NCI-H748 treated with DMSO at 0.1 percent for 48 hours (cell line): ENCODE measurements at regions not wholly inside any gene's neighbourhood (a gene's known extent, or its start where the extent isn't known, plus 50 kb on each side); places are given as distances from the start of the nearest gene placed in this dataset.
"Not testable (repeated sequence)": the region's sequence is repeated elsewhere in the genome, so short reads cannot be mapped to it uniquely, and the experiment has no call there.

Experiments
- DNase-seq: peaks from one replicate; lab custom pipeline; 2025; lab: John Stamatoyannopoulos, UW

- no peak for DNase-seq
Observed at GRCh38 chr6:6946206-6947155, 161.3 kb upstream of the RREB1 start.

DNA sequence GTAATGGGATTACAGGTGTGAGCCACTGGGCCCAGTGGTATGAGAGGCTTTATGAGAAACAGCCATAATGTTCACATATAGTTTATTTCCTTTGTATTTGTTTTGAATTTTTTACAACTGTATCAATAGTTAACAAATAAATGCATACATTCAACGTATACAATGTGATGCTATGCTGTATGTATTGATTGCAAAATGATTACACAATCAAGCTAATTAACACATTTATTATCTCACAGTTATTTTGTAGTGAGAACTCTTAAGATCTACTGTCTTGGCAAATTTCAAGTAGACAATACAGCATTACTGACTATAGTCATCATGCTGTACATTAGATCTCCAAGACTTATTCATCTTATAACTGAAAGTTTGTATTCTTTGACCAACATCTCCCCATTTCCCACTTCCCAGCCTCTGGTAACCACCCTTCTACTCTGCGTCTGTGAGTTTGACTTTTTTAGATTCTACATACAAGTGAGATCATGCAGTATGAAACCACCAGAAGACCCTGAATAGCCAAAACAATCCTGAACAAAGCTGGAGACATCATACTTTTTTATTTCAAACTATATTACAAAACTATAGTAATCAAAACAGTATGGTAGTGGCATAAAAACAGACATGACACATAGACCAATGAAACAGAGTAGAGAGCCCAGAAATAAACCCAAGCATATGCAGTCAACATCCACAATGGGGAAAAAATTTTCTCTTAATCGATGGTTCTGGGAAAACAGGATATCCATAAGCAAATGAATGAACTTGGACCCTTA is 157.2 kb upstream of the RREB1 start:
- no peak for DNase-seq

DNA sequence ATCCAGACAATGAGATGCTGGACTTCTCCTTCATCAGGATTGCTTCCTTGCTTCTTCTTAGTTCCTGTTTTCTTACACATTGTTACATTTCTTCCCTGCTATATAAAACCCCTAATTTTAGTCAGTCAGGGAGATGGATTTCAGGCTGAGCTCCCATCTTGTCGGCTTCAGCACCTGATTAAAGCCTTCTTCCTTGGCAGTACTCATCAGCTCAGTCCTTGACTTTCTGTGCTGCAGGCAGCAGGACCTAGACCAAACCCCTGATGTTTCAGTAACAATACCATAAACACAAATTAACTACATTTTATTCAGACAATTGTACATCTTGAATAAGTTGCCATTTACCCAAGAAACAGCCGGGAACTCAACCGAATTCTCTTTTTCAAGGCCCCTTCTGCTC is 156.4 kb upstream of the RREB1 start:
- DNase-seq: no peak

- no peak for DNase-seq
Observed at GRCh38 chr6:6952484-6952883, 155.3 kb upstream of the RREB1 start.

GRCh38 chr6:6952927-6953326 is 154.8 kb upstream of the RREB1 start:
- not testable (repeated sequence) for DNase-seq

DNA sequence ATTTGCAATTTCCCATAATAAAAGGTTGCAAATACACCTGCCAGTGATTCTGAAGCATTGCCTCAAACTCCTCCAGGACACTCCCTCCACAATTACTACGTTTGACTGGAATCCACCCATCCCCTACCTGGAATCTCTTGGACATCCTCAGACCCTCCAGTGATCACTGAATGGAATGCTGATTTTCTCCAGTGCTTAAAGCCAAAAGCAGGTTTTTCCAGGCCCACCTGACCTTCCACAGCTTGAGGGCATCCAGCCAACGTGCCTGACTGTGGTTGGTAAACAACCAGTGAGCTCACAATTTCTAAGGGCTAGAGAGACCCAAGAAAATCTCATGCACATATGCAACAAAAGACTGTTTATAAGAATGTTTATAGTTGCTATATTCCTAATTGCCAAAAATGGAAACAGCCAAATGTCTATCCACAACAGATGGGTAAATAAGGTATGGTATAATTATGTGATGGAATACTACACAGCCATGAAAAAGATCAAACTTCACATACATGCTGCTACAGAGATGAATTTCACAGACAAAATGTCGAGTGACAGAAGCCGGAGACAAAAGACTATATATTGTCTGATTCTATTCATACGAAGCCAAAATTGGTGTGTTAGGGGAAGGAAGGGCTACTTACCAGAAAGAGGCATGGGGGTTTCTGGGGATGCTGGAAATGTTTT is 147.1 kb upstream of the RREB1 start:
- DNase-seq: peak; percentile 52

GRCh38 chr6:6962086-6962485 is 145.7 kb upstream of the RREB1 start:
- no peak for DNase-seq

GRCh38 chr6:6962699-6963098 is 145.1 kb upstream of the RREB1 start:
- DNase-seq: no peak

DNA sequence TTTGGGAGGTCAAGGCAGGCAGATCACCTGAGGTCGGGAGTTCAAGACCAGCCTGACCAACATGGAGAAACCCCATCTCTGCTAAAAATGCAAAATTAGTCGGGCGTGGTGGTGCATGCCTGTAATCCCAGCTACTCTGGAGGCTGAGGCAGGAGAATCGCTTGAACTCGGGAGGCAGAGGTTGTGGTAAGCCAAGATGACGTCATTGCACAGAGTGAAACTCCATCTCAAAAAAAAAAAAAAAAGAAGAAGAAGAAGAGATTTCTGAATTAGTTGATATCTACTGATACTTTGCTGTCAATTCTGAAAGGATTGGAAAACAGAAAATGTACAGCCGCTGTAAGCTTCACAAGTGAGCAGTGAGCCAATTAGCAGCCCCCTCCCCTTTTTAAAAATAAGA is 144.4 kb upstream of the RREB1 start:
- not testable (repeated sequence) for DNase-seq

- DNase-seq: no peak
Observed at GRCh38 chr6:6964675-6965074, 143.1 kb upstream of the RREB1 start.

DNA sequence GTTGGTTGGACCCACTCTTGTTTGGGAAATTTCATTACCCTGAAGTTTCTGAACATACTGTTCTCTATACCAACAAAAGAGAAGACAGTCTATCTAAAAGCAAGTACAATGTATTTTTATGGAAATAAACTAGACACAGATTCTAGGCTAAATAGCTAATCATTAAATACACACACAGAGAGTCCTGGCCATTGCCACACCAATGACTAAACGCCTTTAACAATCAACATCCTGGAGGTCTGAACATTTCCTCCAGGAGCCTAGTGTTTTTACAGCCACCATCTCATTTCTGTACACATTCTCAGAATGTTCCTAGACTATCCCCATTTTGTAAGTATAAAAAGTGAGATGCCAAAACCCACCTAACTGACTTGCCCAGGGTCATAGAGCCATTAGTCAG is 141.6 kb upstream of the RREB1 start:
- no peak for DNase-seq

DNA sequence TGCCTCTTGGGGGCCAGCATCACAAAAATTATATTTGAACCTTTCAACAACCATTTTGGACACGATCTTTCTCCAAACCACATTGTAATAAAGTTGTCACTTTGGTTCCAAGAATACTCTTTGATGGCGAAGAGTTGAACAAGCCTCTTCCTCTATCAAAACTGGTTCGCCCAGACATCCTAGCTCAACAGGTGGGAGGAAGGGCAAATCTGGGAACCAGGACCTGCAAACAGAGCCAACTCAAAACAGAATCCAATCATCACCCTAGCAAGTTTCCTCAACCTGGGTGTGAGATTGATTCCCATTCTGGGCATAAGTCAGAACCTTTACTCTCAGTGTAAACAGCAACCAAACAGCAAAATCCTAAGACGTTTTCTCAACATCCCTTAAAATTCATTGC is 141.2 kb upstream of the RREB1 start:
- DNase-seq: no peak

DNA sequence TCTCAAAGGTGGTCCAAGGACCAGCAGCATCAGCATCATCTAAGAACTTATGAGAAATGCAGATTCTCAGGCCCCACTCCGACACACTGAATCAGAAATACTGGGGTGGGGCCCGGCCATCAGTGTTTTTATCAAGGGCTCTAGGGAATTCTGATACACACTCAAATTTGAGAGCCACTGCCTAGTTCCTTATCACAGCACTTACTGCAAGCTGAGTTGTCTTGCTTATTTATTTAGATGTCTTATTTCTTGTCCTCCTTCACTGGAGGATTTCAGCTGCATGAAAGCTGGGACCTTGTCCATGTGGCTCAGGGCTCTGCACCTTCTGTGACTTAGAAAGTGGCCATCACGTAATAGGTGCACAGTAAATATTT is 139.4 kb upstream of the RREB1 start:
- DNase-seq: no peak

- DNase-seq: no peak
Observed at GRCh38 chr6:6968731-6969552, 138.8 kb upstream of the RREB1 start.

DNA sequence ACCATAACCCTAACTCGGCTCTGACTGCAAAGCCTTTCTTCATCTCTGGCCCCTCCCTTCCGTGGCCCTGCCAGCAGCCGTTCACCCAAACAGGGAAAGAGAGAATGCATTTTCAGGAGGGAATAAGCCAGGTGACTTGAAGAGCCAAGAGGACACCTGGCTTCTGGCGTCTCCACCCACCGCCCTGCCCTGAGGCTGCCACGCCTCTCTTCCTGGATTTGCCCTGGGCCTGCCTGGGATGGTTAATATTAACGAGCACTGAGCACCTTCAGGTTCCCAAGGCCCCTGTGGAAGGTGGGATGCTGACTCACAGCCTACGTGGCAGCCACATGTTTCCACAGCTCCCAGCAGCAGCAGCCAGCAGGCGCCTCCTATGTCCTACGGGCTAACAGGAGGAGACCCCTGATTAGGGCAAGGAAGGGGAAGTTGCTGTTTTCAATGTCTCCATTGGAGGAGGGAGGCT is 138.0 kb upstream of the RREB1 start:
- peak; percentile 19 for DNase-seq

- no peak for DNase-seq
Observed at GRCh38 chr6:6970851-6971250, 136.9 kb upstream of the RREB1 start.

GRCh38 chr6:6971369-6971768 is 136.4 kb upstream of the RREB1 start:
- no peak for DNase-seq

DNA sequence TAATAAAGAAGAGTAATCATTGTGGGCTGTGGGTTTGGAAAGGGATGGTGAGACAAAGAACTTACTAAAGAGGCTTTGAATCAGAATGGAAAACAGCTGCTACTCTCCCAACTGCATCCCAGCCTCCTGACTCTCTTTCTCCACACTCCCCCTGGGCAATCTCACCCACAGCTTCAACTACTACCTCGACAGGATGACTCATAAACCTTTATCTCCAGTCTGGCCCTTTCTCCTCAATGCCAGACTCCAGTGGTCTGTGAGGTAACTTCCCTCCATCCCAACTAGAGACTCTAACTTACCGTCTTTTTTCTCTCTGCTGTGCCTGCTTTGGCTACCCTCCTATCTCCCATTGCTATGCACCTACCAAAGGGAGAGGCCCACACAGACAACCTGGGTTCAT is 135.3 kb upstream of the RREB1 start:
- DNase-seq: no peak

DNA sequence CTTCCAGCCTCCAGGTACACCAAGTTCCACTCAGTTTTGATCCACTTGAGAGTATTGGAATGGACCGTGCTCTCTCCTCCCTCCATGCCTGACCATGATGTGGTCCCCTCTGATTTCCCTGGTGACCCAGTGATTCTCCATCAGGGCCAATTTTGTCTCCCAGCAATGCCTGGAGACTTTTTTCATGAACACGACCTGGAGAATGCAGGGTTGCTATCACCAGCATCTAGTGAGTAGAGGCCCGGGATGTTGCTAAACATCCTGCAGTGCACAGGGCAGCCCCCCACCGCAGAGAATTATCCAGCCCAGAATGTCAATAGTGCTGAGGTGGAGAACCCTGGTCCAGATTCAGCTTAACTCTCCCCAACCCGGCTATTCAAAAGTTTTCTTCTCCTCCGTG is 134.0 kb upstream of the RREB1 start:
- no peak for DNase-seq

GRCh38 chr6:6975459-6976111 is 132.2 kb upstream of the RREB1 start:
- peak; percentile 8 for DNase-seq

DNA sequence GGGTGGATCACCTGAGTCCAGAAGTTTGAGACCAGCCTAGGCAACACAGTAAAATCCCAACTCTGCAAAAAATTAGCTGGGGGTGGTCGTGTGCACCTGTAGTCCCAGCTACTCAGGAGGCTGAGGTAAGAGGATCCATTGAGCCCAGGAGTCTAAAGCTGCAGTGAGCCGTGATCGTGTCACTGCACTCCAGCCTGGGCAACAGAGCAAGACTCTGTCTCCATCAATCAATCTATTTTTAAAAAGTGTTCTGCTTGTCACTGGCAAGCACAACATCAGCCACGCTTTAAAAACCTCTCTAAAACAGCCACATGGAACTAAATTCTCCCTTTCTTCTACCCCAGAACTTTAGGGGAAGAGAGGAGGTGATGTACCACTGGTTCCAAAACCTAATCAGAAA is 131.6 kb upstream of the RREB1 start:
- no peak for DNase-seq
